DMS53 treated with DMSO at 0.1 percent for 48 hours (cell line): ENCODE measurements at regions not wholly inside any gene's neighbourhood (a gene's known extent, or its start where the extent isn't known, plus 50 kb on each side); places are given as distances from the start of the nearest gene placed in this dataset.
"Not testable (repeated sequence)": the region's sequence is repeated elsewhere in the genome, so short reads cannot be mapped to it uniquely, and the experiment has no call there.

ENCODE experiments used
- DNase-seq: peaks from one replicate; lab custom pipeline; 2025; ENCODE audit not compliant: unreplicated experiment; lab: John Stamatoyannopoulos, UW

DNA sequence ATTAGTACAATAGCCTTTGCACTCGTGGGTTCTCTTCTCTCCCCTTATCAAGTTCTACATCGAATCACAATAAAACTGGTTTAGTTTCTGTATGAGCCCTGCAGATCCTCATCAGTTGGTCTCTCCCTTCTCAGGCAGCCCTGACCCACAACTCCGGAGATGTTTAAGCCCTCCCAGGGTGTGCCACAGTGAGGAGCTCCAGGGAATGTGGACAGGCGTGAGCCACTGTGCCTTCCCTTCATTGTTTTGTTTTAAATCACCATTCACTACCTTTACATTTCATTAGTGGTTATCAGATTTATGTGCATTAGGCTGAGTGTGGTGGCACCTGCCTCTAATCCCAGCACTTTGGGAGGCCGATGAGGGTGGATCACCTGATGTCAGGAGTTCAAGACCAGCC is 133.2 kb downstream of the LARP7 start:
- no peak for DNase-seq

DNA sequence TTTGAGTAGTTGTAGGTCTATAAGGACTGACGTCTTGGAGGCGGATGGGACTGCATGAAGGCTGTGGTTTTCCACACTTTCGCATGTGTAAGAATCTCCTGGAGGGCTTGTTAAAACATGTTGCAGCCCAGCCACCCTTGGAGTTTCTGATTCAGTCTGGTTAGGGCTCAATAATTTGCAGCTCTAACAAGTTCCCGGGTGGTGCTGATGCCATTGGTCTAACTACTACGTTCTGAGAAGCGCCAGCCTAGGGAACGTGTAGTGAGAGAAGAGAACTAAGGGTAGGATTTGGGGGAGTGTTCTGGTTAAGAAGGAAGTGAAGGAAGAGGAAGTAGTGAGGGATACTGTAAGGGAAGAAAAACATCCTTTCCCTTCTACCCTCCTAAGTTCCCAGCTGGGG is 138.9 kb downstream of the LARP7 start:
- no peak for DNase-seq

DNA sequence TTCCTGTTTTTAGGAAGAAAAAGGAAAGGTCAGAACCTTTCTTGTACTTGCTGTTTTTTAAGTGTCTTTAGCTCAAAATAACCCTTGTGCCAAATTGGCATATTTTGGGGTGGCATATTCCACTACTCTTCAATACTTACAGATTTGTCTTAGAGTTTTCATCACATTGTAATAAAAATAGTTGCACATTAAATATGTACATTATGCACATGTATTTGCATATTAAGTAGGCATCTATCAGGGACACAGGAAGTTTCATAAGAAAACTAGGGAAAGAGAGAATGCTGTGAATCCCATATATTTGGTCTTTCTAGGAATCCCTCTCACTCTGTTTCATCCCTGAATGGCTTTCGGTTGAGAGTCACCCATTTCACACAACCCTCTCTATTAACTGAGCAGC is 139.6 kb downstream of the LARP7 start:
- no peak for DNase-seq

DNA sequence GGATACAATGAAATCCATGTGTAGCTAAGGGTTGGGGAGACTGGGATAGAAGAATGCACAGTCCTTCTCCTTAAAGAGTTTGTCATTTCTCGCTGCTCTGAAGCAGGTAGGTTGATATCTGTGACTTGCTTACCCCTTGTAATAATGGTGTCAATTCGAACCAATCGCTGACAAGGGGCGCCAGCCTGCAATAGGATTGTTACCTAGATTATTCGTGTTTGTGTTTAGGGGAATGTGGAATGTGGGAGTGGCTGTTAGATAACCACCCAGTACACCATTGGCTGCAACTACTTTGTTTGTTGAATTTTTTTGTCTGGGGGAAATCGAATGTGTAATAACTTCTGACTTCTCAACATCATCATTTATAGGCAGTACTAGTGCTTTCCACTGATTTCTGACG is 141.6 kb downstream of the LARP7 start:
- DNase-seq = no peak

DNA sequence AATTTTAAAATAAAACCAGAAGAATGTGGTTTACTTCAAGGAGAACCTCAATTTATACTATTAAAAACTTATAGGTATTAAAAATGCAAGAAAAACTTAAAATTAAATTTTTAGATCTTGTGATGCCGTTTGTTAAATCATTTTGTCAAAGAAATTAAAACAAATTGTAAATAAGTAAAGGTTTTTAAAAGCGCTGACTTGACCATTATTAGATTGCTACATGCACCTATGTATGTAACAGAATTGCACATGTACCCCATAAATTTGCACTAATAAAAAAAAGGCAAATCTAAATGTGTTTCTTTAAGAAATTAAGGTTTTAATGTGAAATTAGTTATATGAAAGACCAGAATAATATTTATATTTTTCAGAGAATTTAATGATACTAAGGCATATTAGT is 156.1 kb downstream of the LARP7 start:
- DNase-seq = no peak

DNA sequence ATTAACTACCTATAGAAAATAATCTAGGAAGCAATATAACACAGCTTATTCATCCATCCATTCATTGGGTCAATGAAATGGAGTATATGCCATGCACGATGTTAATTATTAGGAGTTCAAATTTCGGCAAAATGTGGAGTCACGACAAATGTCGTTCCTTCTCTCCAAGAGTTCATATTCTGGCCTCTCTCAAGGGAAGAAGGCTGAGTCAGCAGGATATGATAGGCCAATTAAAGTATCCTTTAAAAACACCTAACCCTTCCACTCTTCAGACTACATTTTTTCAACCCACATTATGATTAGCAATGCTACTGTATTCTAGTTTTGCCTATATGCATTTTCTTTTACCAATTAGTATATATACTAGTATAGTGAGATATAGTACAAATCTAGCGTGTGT is 163.1 kb downstream of the LARP7 start:
- no peak for DNase-seq

DNA sequence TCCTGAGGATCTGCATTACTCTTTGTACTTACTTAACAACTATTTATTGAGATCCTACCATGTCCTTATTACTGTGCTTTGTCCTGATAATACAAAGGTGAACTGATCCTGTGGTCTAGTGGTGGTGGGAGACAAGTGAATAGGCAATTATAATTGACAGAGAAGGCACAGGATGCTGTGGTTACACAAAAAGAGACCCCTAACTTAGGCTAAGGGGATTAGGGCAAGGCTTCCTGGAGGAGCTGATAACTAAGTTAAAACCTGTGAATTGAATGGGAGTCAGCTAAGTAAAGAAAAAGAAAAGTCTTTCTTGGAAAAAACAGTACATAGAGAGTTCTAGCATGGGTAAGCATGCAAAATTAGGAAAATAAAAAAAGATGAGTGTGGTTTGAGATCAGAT is 164.4 kb downstream of the LARP7 start:
- DNase-seq = no peak

DNA sequence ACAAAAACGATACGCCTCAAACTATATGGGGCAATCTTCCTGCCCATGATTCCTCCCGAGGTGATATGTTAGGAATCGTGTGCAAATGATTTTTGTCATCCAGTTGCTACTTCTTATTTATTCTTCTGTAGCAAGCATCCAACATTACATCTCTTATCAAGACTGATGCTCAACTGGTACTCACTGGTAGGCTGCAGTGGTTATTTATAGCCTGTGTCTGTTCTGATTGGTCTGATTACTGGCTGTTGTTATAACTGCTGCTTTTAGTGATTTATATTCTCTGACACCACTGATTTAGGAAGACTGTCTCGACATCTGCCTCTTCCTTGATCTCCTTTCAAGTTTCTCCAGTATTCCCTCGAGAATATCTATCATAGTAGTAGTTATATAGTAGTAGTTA is 165.8 kb downstream of the LARP7 start:
- no peak for DNase-seq

DNA sequence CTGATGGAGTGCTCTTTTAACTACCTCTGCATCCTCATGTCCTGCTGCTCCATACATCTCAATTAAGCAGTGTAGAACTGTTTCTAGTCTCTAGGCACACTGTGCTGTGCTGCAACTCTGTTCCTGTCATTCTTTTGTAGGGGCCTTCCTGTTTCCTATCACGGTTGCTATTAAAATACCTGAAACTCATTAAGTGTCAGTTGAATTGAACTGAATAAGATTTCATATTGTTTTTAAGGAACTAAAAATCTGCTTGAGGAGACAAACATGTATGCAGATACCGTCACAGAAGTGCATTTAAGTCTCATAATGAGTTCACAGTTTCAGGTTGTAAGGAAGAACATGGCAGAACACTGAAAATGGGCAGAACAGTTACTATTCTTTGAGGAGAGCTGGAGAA is 170.1 kb downstream of the LARP7 start:
- no peak for DNase-seq

DNA sequence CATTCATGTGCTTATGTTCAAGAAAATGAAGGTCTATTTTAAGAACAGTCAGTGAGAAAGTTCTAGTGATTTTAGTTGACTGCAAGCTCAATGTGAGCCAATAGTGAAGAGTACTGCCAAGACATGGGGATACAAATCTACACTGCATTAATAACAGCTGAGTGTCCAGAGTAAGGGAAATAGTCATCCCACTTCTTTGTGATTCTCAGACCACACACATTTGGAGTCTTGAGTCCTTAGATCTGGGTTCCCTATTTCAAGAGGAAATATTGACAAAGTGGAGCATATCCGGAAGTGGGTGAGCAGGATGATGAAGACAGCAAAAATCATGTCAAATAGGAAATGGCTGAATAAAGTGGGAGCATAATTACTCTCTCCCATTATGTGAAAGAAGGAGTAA is 171.1 kb downstream of the LARP7 start:
- DNase-seq = no peak

DNA sequence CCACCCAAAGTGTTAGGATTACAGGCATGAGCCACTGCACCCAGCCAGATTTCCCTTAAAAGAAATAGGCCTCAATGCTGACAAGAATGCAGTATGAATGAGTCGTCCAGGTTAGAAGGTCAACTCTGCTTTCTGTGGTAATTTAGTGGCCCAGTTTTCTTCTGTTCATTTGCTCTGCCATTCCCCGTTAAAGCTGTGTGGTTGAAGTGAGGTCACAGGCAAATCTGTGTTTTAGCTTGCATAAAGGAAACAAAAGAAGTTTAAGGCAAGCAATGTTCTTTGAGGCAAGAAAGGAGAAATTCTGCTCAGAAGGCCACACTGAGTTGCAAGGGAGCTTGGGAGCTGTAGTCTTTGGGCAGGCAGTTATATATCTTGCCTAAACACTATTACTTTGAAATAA is 176.8 kb downstream of the LARP7 start:
- DNase-seq = no peak

DNA sequence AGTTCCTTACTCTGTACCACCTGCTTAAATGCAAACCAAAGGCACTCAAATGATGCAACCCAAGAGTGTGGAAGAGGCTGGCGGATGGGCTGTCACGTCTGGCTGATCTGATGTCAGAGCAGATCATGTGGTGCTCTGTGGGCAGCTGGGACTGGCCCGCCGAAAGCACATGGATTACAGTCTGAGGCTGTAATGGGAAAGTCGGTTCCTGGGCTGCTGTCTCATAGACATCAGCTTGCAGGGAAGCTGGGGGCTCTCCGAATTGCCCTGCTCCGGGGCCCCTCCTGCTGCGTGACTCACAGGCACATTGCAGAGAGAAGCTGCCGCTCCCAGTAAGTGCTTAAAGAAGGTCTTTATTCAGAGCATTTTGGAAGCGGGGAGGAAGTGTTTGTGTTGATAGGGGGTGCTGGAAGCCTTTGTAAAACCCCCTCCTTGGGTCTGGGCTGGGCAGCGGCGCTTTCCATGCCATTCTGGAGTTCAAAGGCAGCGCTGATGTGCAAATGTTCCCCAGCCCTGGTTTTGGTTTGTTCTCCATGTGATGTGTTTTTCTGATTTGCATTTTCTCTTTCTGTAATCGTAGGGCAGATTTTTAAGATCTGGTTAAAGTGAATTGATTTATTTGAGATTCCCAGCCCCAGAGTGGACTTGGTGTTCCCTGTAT is 181.1 kb downstream of the LARP7 start:
- peak; percentile 67 for DNase-seq

DNA sequence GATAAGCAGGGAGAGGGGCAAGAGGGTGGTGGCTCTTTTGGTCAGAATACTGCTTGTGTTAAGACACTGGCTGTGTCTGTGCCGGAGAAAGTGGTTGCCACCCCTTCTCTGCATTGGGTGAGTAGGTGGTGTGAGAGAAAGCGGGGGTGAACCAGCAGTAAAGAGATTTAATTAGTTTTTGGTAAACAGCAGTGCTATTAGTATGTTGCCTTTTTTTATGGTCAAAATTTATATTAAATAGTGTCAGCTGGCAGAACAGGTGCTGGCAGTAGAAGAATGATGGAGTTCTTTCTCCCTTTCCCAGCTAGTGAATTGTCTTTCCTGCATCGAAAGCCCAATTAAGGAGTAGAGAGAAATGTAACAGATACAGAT is 181.6 kb downstream of the LARP7 start:
- no peak for DNase-seq

DNA sequence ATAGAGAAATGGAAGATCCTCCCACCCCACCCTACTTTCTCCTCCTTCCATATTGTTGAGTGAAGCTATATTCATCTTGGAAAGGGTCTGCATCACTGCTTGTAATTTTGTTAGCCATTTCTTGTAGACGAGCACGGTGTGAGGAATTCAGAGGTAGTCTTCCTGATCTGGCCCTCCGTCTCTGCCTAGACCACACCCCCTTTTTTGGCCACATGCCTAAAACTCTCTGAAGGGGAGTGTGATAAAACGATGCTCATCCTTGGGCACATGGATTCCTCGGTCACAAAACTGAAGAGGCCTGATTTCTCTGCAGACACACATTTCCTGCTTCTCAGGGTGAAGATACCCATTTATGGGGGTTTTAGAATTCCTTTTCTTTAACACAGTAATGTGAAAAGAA is 182.8 kb downstream of the LARP7 start:
- no peak for DNase-seq

DNA sequence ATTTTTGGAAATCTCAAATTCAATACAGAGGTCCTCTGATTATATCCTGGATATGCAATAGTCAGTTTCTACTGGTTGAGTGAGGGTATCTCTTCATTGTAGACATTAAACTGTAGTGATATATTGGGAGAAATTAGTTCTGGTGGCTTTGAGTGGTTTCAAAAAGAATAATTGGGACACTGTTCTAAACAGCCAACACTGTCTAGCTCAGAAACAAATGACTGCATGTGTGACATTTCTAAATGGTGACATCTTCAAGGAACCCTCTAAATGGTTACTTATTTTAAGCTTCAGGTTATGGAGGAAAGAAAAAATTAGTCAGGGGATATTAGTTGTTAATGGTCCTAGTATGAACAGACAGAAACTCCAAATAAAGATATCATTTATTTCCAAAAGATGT is 186.2 kb downstream of the LARP7 start:
- DNase-seq = no peak

DNA sequence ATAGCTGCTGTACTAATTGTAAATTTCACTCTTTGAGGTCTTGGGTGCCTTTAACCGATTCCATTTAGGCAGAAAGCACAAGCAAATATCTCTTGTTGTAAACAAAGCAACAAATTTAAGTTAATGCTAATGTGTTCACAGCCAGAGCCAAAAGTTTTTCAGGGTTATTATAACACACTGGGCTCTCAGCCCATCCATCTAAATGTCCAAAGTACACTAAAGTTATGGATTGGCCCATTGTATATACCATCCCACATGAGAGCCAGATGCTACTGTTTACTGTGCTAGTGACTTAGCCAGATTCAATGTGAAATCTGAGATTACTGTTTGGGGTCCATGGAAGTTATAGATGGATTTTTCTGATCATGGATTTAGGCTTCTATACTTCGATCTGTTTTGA is 186.7 kb downstream of the LARP7 start:
- no peak for DNase-seq

DNA sequence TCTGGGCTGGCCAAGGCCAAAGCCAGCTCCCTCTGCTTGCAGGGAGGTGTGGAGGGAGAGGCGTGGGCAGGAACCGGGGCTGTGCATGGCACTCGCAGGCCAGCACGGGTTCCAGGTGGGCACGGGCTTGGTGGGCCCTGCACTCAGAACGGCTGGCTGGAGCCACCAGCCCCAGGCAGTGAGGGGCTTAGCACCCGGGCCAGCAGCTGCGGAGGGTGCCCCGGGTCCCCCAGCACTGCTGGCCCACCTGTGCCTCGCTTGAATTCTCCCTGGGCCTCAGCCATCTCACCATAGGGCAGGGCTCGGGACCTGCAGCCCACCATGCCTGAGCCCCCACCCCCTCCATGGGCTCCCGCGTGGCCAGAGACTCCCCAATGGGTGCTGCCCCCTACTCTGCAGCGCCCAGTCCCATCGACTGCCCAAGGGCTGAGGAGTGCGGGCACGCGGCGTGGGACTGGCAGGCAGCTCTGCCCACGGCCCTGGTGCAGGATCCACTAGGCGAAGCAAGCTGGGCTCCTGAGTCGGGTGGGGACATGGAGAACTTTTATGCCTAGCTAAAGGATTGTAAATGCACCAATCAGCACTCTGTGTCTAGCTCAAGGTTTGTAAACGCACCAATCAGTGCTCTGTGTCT is 193.9 kb downstream of the LARP7 start:
- DNase-seq = no peak

DNA sequence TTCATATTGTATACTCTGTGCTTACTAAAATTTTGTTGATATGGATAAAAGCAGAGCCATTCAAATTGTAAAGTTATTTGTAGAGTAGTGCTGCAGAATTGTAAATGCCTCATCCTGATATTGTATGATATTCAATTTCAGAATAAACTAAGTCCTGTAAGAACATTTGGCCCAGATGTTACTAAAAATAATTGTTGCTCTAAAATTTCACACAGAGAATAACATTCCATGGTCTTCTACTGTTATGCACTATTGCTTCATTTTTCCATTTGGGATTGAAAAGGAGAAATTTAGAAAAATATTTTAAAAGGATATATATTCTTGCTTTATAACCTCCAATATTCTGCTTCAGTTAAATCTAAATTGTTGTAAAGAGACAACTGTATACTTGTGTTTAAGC is 195.6 kb downstream of the LARP7 start:
- DNase-seq = no peak

DNA sequence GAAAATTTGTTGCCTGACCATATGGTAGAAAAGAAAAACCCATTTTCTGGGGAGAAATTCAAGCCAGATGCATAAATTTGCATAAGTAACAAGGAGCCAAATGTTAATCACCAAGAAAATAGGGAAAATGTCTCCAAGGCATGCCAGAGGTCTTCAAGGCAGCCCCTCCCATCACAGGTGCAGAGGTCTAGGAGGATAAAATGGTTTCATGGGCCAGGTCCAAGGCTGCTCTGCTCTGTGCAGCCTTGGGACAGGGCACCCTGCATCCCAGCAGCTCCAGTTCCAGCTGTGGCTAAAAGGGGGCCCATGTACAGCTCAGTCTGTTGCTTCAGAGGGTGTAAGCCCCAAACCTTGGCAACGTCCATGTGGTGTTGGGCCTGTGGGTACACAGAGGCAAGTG is 200.0 kb downstream of the LARP7 start:
- no peak for DNase-seq

DNA sequence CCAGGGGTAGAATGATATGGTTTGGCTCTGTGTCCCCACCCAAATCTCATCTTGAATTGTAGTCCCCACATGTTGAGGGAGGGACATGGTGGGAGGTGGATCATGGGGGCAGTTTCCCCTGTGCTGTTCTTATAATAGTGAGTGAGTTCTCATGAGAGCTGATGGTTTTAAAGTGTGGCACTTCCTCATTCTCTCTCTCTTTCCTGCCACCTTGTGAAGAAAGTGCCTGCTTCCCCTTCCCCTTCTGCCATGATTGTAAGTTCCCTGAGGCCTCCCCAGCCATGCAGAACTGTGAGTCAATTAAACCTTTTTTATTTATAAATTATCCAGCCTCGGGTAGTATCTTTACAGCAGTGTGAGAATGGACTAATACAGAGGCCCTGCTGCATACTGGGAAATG is 201.1 kb downstream of the LARP7 start:
- not testable (repeated sequence) for DNase-seq

DNA sequence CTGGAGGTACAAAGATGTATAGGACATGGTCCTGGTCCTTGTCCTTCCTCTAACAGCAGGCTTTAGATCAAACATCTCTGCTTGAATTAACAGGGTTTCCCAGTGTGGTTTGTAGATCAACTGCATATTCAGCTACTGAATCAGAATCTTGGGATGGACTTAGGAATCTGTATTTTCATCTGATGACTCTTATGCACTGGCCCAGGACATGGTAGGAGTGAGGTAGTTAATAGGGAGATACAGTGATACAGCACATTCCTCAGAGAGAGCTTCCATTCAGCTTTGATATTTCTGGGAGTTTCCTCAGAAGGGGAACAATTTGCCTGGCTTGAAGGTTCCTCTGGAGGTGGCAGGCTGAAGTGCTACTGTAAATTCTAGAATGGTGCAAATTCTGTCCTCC is 203.1 kb downstream of the LARP7 start:
- DNase-seq = no peak

DNA sequence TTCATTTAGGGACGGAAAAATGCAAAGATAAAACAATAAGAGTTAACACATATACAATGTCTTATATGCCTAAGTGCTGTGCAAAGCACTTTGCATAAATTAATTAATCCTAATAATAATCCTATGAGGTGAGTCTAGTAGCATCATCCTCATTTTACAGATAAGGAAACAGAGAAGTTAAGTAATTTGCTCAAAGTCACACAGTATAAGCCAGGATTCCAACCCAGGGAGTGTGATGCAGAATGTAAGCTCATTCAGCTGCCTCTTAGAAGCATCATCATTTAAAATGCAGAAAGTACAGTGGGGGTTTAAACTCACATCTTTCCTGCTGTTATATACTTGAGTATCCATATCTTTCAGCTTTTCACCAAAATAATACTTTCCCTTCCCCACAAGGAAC is 203.7 kb downstream of the LARP7 start:
- no peak for DNase-seq

DNA sequence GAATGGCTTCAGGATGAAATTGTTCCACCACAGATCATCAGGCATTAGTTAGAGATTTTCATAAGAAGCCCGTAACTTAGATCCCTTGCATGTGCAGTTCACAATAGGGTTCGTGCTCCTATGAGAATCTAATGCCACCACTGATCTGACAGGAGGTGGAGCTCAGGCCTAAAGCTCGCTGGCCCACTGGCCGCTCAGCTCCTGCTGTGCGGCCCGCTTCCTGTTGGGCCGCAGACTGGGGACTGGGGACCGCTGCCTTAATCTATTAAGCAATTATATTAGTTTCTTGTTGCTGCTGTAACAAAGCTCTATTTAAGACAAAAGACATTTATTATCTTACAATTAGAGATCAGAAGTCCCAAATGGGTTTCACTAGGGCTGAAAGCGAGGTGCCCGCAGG is 205.6 kb downstream of the LARP7 start:
- DNase-seq = no peak
